GM19239 (cell line): ENCODE measurements at regions not wholly inside any gene's neighbourhood (a gene's known extent, or its start where the extent isn't known, plus 50 kb on each side); places are given as distances from the start of the nearest gene placed in this dataset.

Source experiments
- DNase-seq: peaks from one replicate; pipeline ENCODE4 v3.0.0; 2011; ENCODE audit warnings: low spot score; ENCODE audit not compliant: insufficient read length
- FAIRE-seq: peaks from 2 replicates; lab custom pipeline; 2011; peaks lifted over from hg19 to GRCh38; lab: Jason Lieb, UNC

DNA sequence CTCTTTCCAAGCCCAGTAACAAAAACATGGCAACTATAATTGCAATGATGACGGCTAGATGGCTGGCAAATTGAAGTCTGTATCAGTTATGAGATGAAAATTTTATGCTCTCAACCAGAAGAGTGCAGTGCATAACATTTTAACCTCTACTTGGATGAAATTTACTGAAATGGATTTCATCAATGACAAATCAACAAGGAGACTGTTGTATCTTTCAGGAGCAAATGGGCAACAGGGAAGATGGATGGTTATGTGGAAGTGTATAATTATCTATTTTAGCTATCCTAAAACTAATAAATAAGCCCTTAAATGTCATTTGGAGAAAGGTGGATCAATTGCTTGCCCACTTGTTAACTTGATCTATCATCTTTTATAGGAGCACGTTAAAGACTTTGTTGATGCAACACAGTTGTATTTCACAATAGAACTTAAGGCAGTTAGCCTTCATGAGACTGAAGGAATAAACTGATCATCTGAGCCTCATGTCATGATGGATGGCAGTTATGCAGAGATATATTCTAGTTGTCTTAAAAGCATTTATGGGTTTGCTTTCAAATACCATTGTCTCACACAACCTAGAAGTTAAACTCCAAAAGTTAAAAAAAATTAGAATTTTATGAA, 315.1 kb upstream of the TBC1D5 start:
- no peak for DNase-seq
- FAIRE-seq: no peak

DNA sequence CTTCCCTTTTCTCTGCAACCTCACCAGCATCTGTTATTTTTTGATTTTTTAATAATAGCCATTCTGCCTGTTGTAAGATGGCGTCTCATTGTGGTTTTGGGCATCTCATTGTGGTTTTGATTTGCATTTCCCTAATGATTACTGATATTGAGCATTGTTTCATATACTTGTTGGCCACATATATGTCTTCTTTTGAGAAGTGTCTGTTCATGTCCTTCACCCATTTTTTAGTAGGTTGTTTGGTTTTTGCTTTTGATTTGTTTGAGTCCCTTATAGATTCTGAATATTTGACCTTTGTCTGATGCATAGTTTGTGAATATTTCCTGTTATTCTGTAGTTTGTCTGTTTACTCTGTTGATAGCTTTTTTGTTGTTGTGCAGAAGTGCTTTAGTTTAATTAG, 312.2 kb upstream of the TBC1D5 start:
- FAIRE-seq (no peak), DNase-seq (no peak)

DNA sequence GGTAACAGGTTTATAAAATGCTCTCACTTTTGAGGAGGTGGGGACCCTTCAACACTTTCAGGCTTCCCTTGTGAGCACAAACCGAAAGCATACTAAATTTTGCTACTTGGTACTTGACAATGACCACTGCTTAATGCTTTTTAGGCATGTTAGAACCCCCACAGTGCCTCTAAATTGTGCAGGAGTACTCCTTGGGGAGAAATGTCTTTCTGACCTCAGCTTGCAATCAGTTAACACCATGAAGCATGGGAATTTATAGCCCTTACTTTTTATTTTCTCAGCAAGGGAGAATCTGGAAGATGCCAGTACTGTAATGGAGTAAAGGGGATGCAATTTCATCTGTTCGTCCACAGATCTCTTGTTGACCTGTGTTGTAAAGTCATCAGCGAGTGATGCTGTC, 308.9 kb upstream of the TBC1D5 start:
- DNase-seq (no peak), FAIRE-seq (no peak)

DNA sequence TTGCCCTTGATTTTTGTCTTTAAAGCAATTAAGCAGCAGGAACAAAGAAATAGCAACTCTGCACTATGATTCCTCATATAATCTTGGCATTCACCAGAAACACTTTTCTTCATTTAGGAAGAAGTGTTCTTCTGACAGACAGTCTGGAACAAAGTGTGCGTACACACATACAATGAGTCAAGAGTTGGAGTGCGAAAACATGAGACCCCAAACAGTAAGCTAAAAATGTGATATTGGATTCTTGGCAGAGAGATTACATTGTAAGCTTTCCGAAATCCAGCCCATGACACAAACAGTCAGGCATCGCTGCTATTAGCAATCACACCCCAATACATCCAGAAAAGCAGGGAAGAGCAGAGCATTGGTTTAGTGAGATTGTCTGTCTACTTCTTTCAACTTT, 306.7 kb upstream of the TBC1D5 start:
- DNase-seq (no peak), FAIRE-seq (no peak)

DNA sequence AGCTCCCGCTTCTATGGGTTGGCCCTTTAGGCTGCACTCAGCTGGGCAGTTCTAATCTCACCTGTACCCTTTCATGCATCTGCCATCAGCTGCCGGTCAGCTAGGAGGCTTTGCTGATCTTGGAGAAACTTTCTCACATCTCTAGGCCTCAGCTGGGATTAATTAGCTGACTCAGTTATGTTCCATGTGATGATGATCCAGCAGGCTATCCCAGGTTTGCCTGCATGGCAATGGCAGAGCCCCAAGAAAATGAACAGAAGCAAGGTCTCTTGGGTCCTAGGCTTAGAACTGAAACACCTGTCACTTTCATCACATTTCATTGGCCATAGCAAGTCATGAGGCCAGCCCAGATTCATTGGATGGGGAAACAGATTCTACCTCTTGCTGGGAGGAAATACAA, 304.6 kb upstream of the TBC1D5 start:
- FAIRE-seq (no peak), DNase-seq (no peak)

GRCh38 chr3:18046131-18046915, 303.9 kb upstream of the TBC1D5 start:
- DNase-seq (no peak), FAIRE-seq (no peak)

- FAIRE-seq: no peak
- DNase-seq: no peak
Measured at GRCh38 chr3:18044971-18045880, 302.8 kb upstream of the TBC1D5 start.

DNA sequence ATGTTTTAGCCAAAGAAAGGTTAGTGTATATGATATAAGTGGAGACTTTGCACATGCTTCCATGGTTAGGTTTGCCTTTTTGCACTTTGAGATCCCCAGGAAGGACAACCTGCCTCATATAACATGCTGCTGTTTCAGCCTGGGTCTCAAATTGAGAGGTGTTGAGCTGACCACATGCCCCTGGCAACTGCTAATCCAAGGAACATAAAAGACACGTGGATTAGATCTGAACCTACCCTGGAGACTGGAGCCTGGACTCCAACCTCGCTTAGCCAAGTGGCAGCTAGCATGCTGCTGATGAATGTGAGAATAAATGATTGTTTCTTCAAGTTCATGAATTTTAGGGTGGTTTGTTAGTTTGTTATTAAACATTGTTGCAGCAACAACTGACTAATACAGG, 301.8 kb upstream of the TBC1D5 start:
- FAIRE-seq (no peak), DNase-seq (no peak)

DNA sequence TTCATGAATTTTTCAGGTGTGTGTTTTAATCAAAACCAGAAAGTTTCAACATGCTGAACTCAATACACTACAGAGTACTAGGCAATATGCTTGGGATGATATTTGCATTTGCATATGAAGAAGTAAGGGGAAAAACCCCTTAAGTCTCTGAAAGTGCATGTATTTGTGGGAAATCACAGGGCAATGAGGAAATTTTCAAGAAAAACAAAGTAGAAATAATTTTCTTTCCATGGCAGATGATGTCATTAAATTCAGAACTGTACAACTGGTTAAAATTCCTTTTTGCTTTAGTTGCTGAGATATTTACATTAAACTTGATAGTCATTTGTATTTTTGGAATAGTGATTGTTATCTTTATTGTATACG, 294.0 kb upstream of the TBC1D5 start:
- no peak for FAIRE-seq
- DNase-seq: no peak

- FAIRE-seq: no peak
- no peak for DNase-seq
Measured at GRCh38 chr3:18035641-18036449, 293.4 kb upstream of the TBC1D5 start.

GRCh38 chr3:18033581-18034108, 291.2 kb upstream of the TBC1D5 start:
- DNase-seq: no peak
- FAIRE-seq: no peak

DNA sequence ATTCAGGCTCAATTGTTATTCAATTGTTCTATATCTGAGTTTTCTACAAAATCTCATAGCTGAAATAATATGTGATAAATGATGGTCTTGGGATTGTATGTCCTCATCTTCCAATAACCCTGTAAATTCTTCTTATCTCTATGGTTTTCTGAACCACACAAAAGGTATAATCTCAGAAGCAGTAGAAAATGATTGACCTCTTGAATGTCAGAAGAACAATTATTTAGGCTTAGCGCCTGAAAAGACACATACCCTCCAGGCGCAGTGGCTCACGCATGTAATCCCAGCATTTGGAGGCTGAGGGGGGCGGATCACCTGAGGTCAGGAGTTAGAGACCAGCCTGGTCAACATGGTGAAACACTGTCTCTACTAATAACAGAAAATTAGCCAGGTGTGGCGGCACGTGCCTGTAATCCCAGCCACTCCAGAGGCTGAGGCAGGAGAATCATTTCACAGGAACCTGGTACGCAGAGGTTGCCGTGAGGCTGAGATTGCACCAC, 288.0 kb upstream of the TBC1D5 start:
- no peak for DNase-seq
- FAIRE-seq: no peak

DNA sequence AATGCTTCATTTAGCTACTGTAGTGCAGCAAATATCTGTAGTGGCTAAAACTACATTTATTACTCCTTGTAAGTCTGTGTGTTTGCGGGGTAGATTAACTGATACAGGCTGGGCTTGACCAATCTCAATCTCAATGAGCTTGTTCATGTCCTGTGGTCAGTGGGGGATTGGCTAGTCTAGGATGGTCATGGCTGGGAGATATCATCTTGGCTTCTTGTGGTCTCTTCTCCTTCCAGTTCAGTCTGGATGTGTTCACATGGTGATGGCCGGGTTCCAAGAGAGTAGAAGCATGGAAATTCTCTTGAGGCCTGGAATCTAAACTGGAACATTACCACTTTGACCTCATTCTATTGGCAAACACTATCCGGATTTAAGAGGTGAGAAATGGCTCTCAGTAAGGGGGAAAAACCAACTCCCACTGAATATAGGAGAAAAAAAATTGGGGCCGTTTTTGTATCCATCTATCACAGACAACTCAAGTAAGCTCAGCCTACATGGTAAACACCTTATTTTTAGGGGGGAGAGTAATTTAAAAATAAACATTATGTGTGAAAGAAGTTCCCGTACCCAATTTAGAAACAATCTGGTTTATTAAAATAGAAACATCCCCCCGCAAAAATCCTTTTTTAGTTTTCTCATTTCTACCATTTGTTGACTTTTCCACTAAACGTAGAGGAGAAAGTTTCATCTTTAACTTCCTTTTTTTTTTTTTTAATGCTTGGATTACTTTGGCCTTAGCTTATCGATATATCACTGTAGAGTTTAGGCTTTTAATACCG, 284.9 kb upstream of the TBC1D5 start:
- DNase-seq: no peak

DNA sequence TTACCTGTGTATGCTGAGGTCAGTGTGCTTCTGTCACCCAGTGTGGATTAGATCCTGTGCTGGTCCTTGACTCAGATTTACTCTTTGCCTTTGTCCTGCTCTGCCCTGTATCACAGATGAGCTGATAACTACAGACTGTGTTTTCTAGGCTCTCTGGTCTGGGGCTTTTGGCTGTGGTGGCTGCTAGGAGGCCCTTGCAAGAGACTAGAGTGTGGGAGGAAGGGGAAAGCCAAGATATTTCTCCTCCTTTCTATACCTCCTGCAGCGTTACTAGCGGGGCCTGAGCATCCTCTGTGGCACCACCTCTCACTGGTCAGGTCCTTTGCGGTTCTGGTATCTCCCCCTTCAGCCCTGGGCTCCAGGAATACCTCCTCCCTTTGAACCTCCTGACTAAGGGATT, 282.3 kb upstream of the TBC1D5 start:
- no peak for FAIRE-seq

More for the DNA sequence above, 284.9 kb upstream of the TBC1D5 start:
- peak; percentile 58 for FAIRE-seq

GRCh38 chr3:18019161-18019495, 276.7 kb upstream of the TBC1D5 start:
- FAIRE-seq (no peak), DNase-seq (no peak)

More for the DNA sequence above, 282.3 kb upstream of the TBC1D5 start:
- DNase-seq: no peak

GRCh38 chr3:18018491-18019160, 276.2 kb upstream of the TBC1D5 start:
- FAIRE-seq (no peak), DNase-seq (no peak)

GRCh38 chr3:18016366-18016765, 273.9 kb upstream of the TBC1D5 start:
- FAIRE-seq: no peak

GRCh38 chr3:18012933-18013332, 270.5 kb upstream of the TBC1D5 start:
- DNase-seq (no peak), FAIRE-seq (no peak)

More at GRCh38 chr3:18016366-18016765, 273.9 kb upstream of the TBC1D5 start:
- no peak for DNase-seq

DNA sequence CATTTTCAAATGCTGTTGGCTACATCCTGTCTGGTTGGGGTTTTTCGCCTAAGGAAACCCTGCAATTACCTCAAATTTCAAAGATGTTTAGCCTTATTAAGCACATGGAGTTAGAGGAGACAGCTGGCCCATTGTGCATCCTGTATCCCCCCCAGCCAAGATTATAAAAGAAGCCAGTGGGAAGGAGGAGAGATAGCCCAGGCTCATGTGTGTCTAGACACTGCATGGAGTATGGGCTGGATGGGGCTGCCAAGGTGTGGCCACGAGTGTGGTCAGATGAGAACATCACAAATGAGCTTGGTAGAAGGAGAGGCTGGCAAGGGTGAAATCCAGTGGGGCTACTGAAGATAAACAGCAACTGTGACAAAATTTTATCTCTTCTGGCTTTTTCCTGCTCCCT, 270.0 kb upstream of the TBC1D5 start:
- DNase-seq: no peak
- FAIRE-seq: no peak
